IMR-90 (cell line): ENCODE measurements at regions not wholly inside any gene's neighbourhood (a gene's known extent, or its start where the extent isn't known, plus 50 kb on each side); places are given as distances from the start of the nearest gene placed in this dataset.

Experiments used
- ATAC-seq: fragments of 200-7000 bp; cut with Tn5 transposase; 2 replicates; pipeline ENCODE4 v1.9.1; 2020; ENCODE audit warnings: low read depth, mild to moderate bottlenecking, moderate library complexity
- BruUV-seq: library from RNA; stranded (reverse); fragments of 400-500 nt; replicated peaks from 2 replicates; lab custom pipeline; 2021; lab: Mats Ljungman, UMichigan
- CTCF ChIA-PET: fragments of 300-600 bp; formaldehyde crosslinking; extraction: SDS; loops from one replicate; lab custom pipeline; 2021; ENCODE audit warnings: antibody characterized with exemption; lab: Yijun Ruan, JAX
- POLR2A ChIA-PET: fragments of 300-600 bp; sonication (Branson Sonifier 250); formaldehyde crosslinking; loops from one replicate; lab custom pipeline; 2022; ENCODE audit warnings: antibody characterized with exemption; ENCODE audit not compliant: unreplicated experiment; lab: Charles Lee
- DNase-seq: peaks from one replicate; pipeline ENCODE4 v3.0.0; 2013
- H2AFZ ChIP-seq: replicated peaks from 2 replicates; pipeline ENCODE3; 2013; ENCODE audit warnings: low read length, mild to moderate bottlenecking; ENCODE audit not compliant: poor library complexity
- H2AK5ac ChIP-seq: 2 replicates; pipeline ENCODE4 v1.6.1; 2013; ENCODE audit warnings: low read depth, low read length, inconsistent platforms
- H2AK9ac ChIP-seq: replicated peaks from 2 replicates; pipeline ENCODE3; 2013; ENCODE audit warnings: mild to moderate bottlenecking, low read depth, low read length, moderate library complexity; ENCODE audit not compliant: poor library complexity
- H2BK120ac ChIP-seq: 2 replicates; pipeline ENCODE4 v1.6.1; 2013; ENCODE audit warnings: low read depth, low read length, inconsistent platforms
- H2BK15ac ChIP-seq: 3 replicates; pipeline ENCODE4 v1.6.1; 2013; ENCODE audit warnings: low read depth, low read length, inconsistent platforms
- H2BK20ac ChIP-seq: 2 replicates; pipeline ENCODE4 v1.6.1; 2013; ENCODE audit warnings: low read depth, mild to moderate bottlenecking, inconsistent platforms, low read length, moderate library complexity
- H2BK5ac ChIP-seq: 2 replicates; pipeline ENCODE4 v1.6.1; 2013; ENCODE audit warnings: mild to moderate bottlenecking, low read depth, low read length, inconsistent platforms; ENCODE audit not compliant: poor library complexity, severe bottlenecking
- H3K14ac ChIP-seq: replicated peaks from 2 replicates; pipeline ENCODE4 v1.6.1; 2013; ENCODE audit warnings: low read depth, low read length, inconsistent platforms
- H3K18ac ChIP-seq: 2 replicates; pipeline ENCODE4 v1.6.1; 2013; ENCODE audit warnings: low read depth, low read length, control low read depth
- H3K23ac ChIP-seq: 2 replicates; pipeline ENCODE4 v1.6.1; 2013; ENCODE audit warnings: low read depth, low read length, inconsistent platforms
- H3K27ac ChIP-seq: 2 replicates; pipeline ENCODE4 v1.5.1; 2013; ENCODE audit warnings: mild to moderate bottlenecking, control low read depth, low read length; ENCODE audit not compliant: insufficient read depth
- H3K27me3 ChIP-seq: 2 replicates; pipeline ENCODE4 v1.6.1; 2013; ENCODE audit warnings: low read length; ENCODE audit not compliant: control insufficient read depth, insufficient read depth
- H3K36me3 ChIP-seq: 2 replicates; pipeline ENCODE4 v1.6.1; 2013; ENCODE audit warnings: low read length, mixed read lengths; ENCODE audit not compliant: control insufficient read depth, insufficient read depth
- H3K4ac ChIP-seq: 2 replicates; pipeline ENCODE4 v1.6.1; 2013; ENCODE audit warnings: low read depth, low read length, inconsistent platforms
- H3K4me1 ChIP-seq: 2 replicates; pipeline ENCODE4 v1.6.1; 2013; ENCODE audit warnings: low read length, mixed read lengths; ENCODE audit not compliant: control insufficient read depth, insufficient read depth
- H3K4me2 ChIP-seq: 2 replicates; pipeline ENCODE4 v1.6.1; 2013; ENCODE audit warnings: low read depth, mild to moderate bottlenecking, control low read depth, low read length, moderate library complexity
- H3K4me3 ChIP-seq: 2 replicates; pipeline ENCODE4 v1.5.1; 2013; ENCODE audit warnings: low read depth, mild to moderate bottlenecking, control low read depth, low read length, moderate library complexity; ENCODE audit not compliant: insufficient read depth
- H3K56ac ChIP-seq: 2 replicates; pipeline ENCODE4 v1.6.1; 2013; ENCODE audit warnings: low read length, inconsistent platforms; ENCODE audit not compliant: insufficient read depth; ENCODE audit errors: extremely low read depth
- H3K79me1 ChIP-seq, 2 experiments: 2 replicates each; pipeline ENCODE4 v1.6.1; 2013; ENCODE audit warnings: low read length in 2 of 2, inconsistent platforms in 1 of 2, low read depth in 1 of 2
- H3K9ac ChIP-seq: 2 replicates; pipeline ENCODE4 v1.6.1; 2013; ENCODE audit warnings: low read depth, low read length, control low read depth
- H3K9me1 ChIP-seq: 2 replicates; pipeline ENCODE4 v1.6.1; 2013; ENCODE audit warnings: low read length, inconsistent platforms; ENCODE audit not compliant: insufficient read depth
- H3K9me3 ChIP-seq: 2 replicates; pipeline ENCODE4 v1.6.1; 2013; ENCODE audit warnings: low read length; ENCODE audit not compliant: control insufficient read depth, insufficient read depth
- H4K20me1 ChIP-seq: 2 replicates; pipeline ENCODE4 v1.6.1; 2013; ENCODE audit warnings: low read length, inconsistent platforms; ENCODE audit not compliant: insufficient read depth
- H4K5ac ChIP-seq: 2 replicates; pipeline ENCODE4 v1.6.1; 2013; ENCODE audit warnings: mild to moderate bottlenecking, low read depth, low read length, control low read depth
- H4K8ac ChIP-seq, 2 experiments: 2 replicates each; pipeline ENCODE4 v1.6.1; 2013; ENCODE audit warnings: low read depth in 2 of 2, low read length in 2 of 2, control low read depth in 1 of 2, inconsistent platforms in 1 of 2
- H4K91ac ChIP-seq: 2 replicates; pipeline ENCODE4 v1.6.1; 2013; ENCODE audit warnings: low read depth, low read length, inconsistent platforms; ENCODE audit not compliant: insufficient read depth
- BHLHE40 ChIP-seq: fragments of 150-350 bp; IDR thresholded peaks from 2 replicates; pipeline ENCODE4 v1.6.1; 2016; ENCODE audit warnings: mild to moderate bottlenecking, low read depth, low read length
- CEBPB ChIP-seq: IDR thresholded peaks from 2 replicates; pipeline ENCODE4 v1.6.1; 2012; ENCODE audit warnings: low read depth, low read length, improper control_type of control experiment
- CHD1 ChIP-seq: IDR thresholded peaks from 2 replicates; pipeline ENCODE4 v1.6.1; 2012; ENCODE audit warnings: low read depth, low read length, improper control_type of control experiment
- CTCF ChIP-seq: conservative IDR thresholded peaks from 2 replicates; pipeline ENCODE4 v1.5.1; 2012; ENCODE audit warnings: mild to moderate bottlenecking, low read depth, low read length, improper control_type of control experiment
- MAFK ChIP-seq: IDR thresholded peaks from 2 replicates; pipeline ENCODE4 v1.6.1; 2012; ENCODE audit warnings: low read depth, low read length, improper control_type of control experiment
- POLR2A ChIP-seq: IDR thresholded peaks from 2 replicates; pipeline ENCODE4 v1.6.1; 2012; ENCODE audit warnings: mild to moderate bottlenecking, low read depth, low read length
- RAD21 ChIP-seq: IDR thresholded peaks from 2 replicates; pipeline ENCODE4 v1.6.1; 2012; ENCODE audit warnings: low read length, improper control_type of control experiment
- RCOR1 ChIP-seq: IDR thresholded peaks from 2 replicates; pipeline ENCODE4 v1.6.1; 2012; ENCODE audit warnings: mild to moderate bottlenecking, low read length, improper control_type of control experiment; ENCODE audit not compliant: insufficient replicate concordance
- SMC3 ChIP-seq: fragments of 150-350 bp; IDR thresholded peaks from 2 replicates; pipeline ENCODE4 v1.6.1; 2016; ENCODE audit warnings: low read depth, mild to moderate bottlenecking, antibody characterized with exemption, low read length, moderate library complexity
- WGBS, 2 experiments: methylation state at CpG; one replicate each; pipeline versions ENCODE4 v1.1.5 to v1.1.7; 2013; ENCODE audit warnings: missing lambda C conversion rate in 2 of 2; ENCODE audit not compliant: insufficient read length in 1 of 2; ENCODE audit errors: extremely low coverage in 2 of 2; 5-methylcytosine and 5-hydroxymethylcytosine counted together
- dilution Hi-C: fragments of 300-500 bp; cut with HindIII; formaldehyde crosslinking; loops from one replicate; pipeline ENCODE4 v1.14.3; 2018; ENCODE audit warnings: low sequenced_read_pairs; ENCODE audit not compliant: unreplicated experiment
- in situ Hi-C: fragments of 300-500 bp; cut with MboI; formaldehyde crosslinking; loops from 3 replicates; pipeline ENCODE4 v1.14.3; 2019; ENCODE audit warnings: low sequenced_read_pairs, inconsistent platforms, mixed read lengths
- intact Hi-C: fragments of 100-400 bp; cut with micrococcal nuclease; formaldehyde crosslinking; loops from 2 replicates; pipeline ENCODE4 v1.10.0; 2022

GRCh38 chr2:58890865-58891525 lies 649.9 kb upstream of the FANCL start:
- Histone ChIP-seq H3K9me3 (no peaks in the 10 kb centered on the region), H3K27ac (no peak overlapping the region), H3K27me3 (peaks cover 5% of the 10 kb centered on the region; the same call in 1 of the 2 replicates), H3K9ac (no peak overlapping the region), H2AK9ac (no peak overlapping the region), H3K23ac (no peak overlapping the region), H3K14ac (no peak overlapping the region), H3K18ac (no peak overlapping the region), H4K5ac (no peak overlapping the region), H3K4me2 (no peak overlapping the region), H2BK5ac (no peak overlapping the region), H4K8ac (no peak overlapping the region), H2BK120ac (no peak overlapping the region), H3K9me1 (no peaks in the 10 kb centered on the region), H4K20me1 (no peaks in the 10 kb centered on the region), H2AFZ (no peak overlapping the region), H4K91ac (no peak overlapping the region), H3K79me1 (no peaks in the 10 kb centered on the region), H3K4me3 (no peak overlapping the region), H2BK20ac (no peak overlapping the region), H3K56ac (no peak overlapping the region), H3K4ac (no peak overlapping the region), H3K4me1 (no peaks in the 10 kb centered on the region), H2AK5ac (no peak overlapping the region), H3K36me3 (no peaks in the 10 kb centered on the region), H2BK15ac (no peak overlapping the region)
- TF ChIP-seq CTCF (no peak), CHD1 (no peak), POLR2A (no peak), CEBPB (no peak), MAFK (no peak), RCOR1 (no peak), RAD21 (no peak), BHLHE40 (no peak), SMC3 (no peak)
- dilution Hi-C loops (no loop called here), in situ Hi-C loops (no loop called here), intact Hi-C loops (no loop called here)
- BruUV-seq: no TSS peak
- DNase-seq: no peak
- ChIA-PET POLR2A (no interaction called here), CTCF (no interaction called here)
- WGBS, 2 experiments: 83% methylated on average over 1 of the region's 2 CpGs; no CpG with 5 or more reads in 1 of the 2 experiments
- no peak for ATAC-seq
